Colonic mucosa (tissue), 4 donors: ENCODE measurements at regions not wholly inside any gene's neighbourhood (a gene's known extent, or its start where the extent isn't known, plus 50 kb on each side); places are given as distances from the start of the nearest gene placed in this dataset.

Experiments used
- DNase-seq: peaks from one replicate; pipeline ENCODE4 v3.0.0-alpha.2; 2020
- H3K27ac ChIP-seq: fragments of 200-600 bp; one replicate; pipeline ENCODE4 v1.8.0; 2021
- H3K27me3 ChIP-seq: fragments of 200-600 bp; one replicate; pipeline ENCODE4 v1.8.0; 2021
- H3K36me3 ChIP-seq: fragments of 200-600 bp; one replicate; pipeline ENCODE4 v1.8.0; 2021
- H3K4me1 ChIP-seq: fragments of 200-600 bp; one replicate; pipeline ENCODE4 v1.8.0; 2021; ENCODE audit warnings: mild to moderate bottlenecking
- H3K4me3 ChIP-seq: fragments of 200-600 bp; one replicate; pipeline ENCODE4 v1.8.0; 2021
- H3K9ac ChIP-seq, 2 donors: one replicate each; pipeline ENCODE4 v1.7.0; 2013; ENCODE audit warnings: control low read depth in 2 of 2, low read depth in 2 of 2, low read length in 2 of 2
- H3K9me3 ChIP-seq: fragments of 200-600 bp; one replicate; pipeline ENCODE4 v1.8.0; 2021
- CTCF ChIP-seq: fragments of 200-600 bp; IDR thresholded peaks from one replicate; pipeline ENCODE4 v1.8.0; 2022; ENCODE audit warnings: antibody characterized with exemption, mild to moderate bottlenecking
- intact Hi-C: fragments of 100-400 bp; cut with DNase I; formaldehyde crosslinking; loops from one replicate; pipeline ENCODE4 v1.14.1; 2022
- donor health status: healthy.
- donor health status: DM: no; HTN: no; CAD: no.
- donor health status: DM: no; HTN: no; CAD: no.

- no peak overlapping the region for H3K27ac ChIP-seq
- H3K4me1 ChIP-seq = no peaks in the 10 kb centered on the region
- H3K9me3 ChIP-seq = no peaks in the 10 kb centered on the region
- no peak for TF ChIP-seq CTCF
- intact Hi-C loops = no loop called here
- H3K9ac ChIP-seq = no peak overlapping the region
- H3K4me3 ChIP-seq = no peak overlapping the region
- H3K27me3 ChIP-seq = no peaks in the 10 kb centered on the region
- DNase-seq = no peak
- H3K36me3 ChIP-seq = no peaks in the 10 kb centered on the region
These were observed 1116.6 kb downstream of the BRD1 start for GRCh38 chr22:48711031-48711431.

- TF ChIP-seq CTCF = no peak
- no peak for DNase-seq
These were observed 1117.3 kb downstream of the BRD1 start for GRCh38 chr22:48710410-48710809.

GRCh38 chr22:48709976-48710375 lies 1117.7 kb downstream of the BRD1 start:
- H3K4me3 ChIP-seq = no peak overlapping the region
- H3K9ac ChIP-seq = no peak overlapping the region
- no peaks in the 10 kb centered on the region for H3K4me1 ChIP-seq
- H3K27me3 ChIP-seq = no peaks in the 10 kb centered on the region
- H3K9me3 ChIP-seq = no peaks in the 10 kb centered on the region
- H3K36me3 ChIP-seq = no peaks in the 10 kb centered on the region
- no peak overlapping the region for H3K27ac ChIP-seq
- DNase-seq = no peak
- intact Hi-C loops = no loop called here
- TF ChIP-seq CTCF = no peak

More at GRCh38 chr22:48710410-48710809, 1117.3 kb downstream of the BRD1 start:
- no peaks in the 10 kb centered on the region for H3K9me3 ChIP-seq
- no peaks in the 10 kb centered on the region for H3K27me3 ChIP-seq
- intact Hi-C loops = no loop called here
- H3K9ac ChIP-seq = no peak overlapping the region
- no peak overlapping the region for H3K27ac ChIP-seq
- H3K4me1 ChIP-seq = no peaks in the 10 kb centered on the region
- no peaks in the 10 kb centered on the region for H3K36me3 ChIP-seq
- no peak overlapping the region for H3K4me3 ChIP-seq

- TF ChIP-seq CTCF = no peak
- no peaks in the 10 kb centered on the region for H3K36me3 ChIP-seq
- H3K4me1 ChIP-seq = no peaks in the 10 kb centered on the region
- no peak overlapping the region for H3K9ac ChIP-seq
- H3K4me3 ChIP-seq = no peak overlapping the region
- intact Hi-C loops = no loop called here
- no peak for DNase-seq
- H3K27me3 ChIP-seq = no peaks in the 10 kb centered on the region
- H3K9me3 ChIP-seq = no peaks in the 10 kb centered on the region
- no peak overlapping the region for H3K27ac ChIP-seq
These were observed 1118.2 kb downstream of the BRD1 start for GRCh38 chr22:48709453-48709852.

- H3K27ac ChIP-seq = no peak overlapping the region
- no peak overlapping the region for H3K9ac ChIP-seq
- intact Hi-C loops = no loop called here
- H3K27me3 ChIP-seq = no peaks in the 10 kb centered on the region
- DNase-seq = no peak
- H3K36me3 ChIP-seq = no peaks in the 10 kb centered on the region
- H3K9me3 ChIP-seq = no peaks in the 10 kb centered on the region
- H3K4me3 ChIP-seq = no peak overlapping the region
- no peaks in the 10 kb centered on the region for H3K4me1 ChIP-seq
- TF ChIP-seq CTCF = no peak
These were observed 1119.0 kb downstream of the BRD1 start for GRCh38 chr22:48708558-48709245.
